SK-N-SH treated with all-trans-retinoic acid at 6 μM for 48 hours (cell line): ENCODE measurements at regions not wholly inside any gene's neighbourhood (a gene's known extent, or its start where the extent isn't known, plus 50 kb on each side); places are given as distances from the start of the nearest gene placed in this dataset.

ENCODE experiments used
- ATAC-seq: fragments of 200-7000 bp; cut with Tn5 transposase; 3 replicates; pipeline ENCODE4 v1.9.1; 2020; ENCODE audit warnings: mild to moderate bottlenecking, moderate library complexity
- ARNTL ChIP-seq: fragments of 450-650 bp; formaldehyde crosslinking; IDR thresholded peaks from 2 replicates; pipeline ENCODE4 v1.5.0; 2020; ENCODE audit warnings: low read depth, mild to moderate bottlenecking, moderate library complexity, borderline replicate concordance
- BACH2 ChIP-seq: fragments of 250-450 bp; sonication (Bioruptor Pico); IDR thresholded peaks from 2 replicates; pipeline ENCODE4 v1.9.0; 2021; ENCODE audit warnings: mild to moderate bottlenecking, borderline replicate concordance
- CSDC2 ChIP-seq: fragments of 250-450 bp; sonication (Bioruptor Pico); IDR thresholded peaks from 2 replicates; pipeline ENCODE4 v1.5.0; 2020; ENCODE audit warnings: mild to moderate bottlenecking, moderate library complexity
- CSRNP3 ChIP-seq: fragments of 250-450 bp; sonication (Bioruptor Pico); IDR thresholded peaks from 2 replicates; pipeline ENCODE4 v1.5.1; 2021; ENCODE audit warnings: mild to moderate bottlenecking, moderate library complexity
- GLIS3 ChIP-seq: fragments of 250-450 bp; sonication (Bioruptor Pico); IDR thresholded peaks from 2 replicates; pipeline ENCODE4 v1.5.0; 2020; ENCODE audit warnings: mild to moderate bottlenecking, moderate library complexity
- ISL1 ChIP-seq: fragments of 250-450 bp; sonication (Bioruptor Pico); IDR thresholded peaks from 2 replicates; pipeline ENCODE4 v2.1.2; 2022; ENCODE audit warnings: mild to moderate bottlenecking, moderate library complexity
- PPARA ChIP-seq: fragments of 250-450 bp; sonication (Bioruptor Pico); IDR thresholded peaks from 2 replicates; pipeline ENCODE4 v1.5.0; 2020; ENCODE audit warnings: mild to moderate bottlenecking, borderline replicate concordance
- RARB ChIP-seq: fragments of 250-450 bp; sonication (Bioruptor Pico); IDR thresholded peaks from 2 replicates; pipeline ENCODE4 v1.8.0; 2021; ENCODE audit warnings: mild to moderate bottlenecking, moderate library complexity
- SNAI2 ChIP-seq: fragments of 250-450 bp; sonication (Bioruptor Pico); IDR thresholded peaks from 2 replicates; pipeline ENCODE4 v1.5.0; 2020; ENCODE audit warnings: mild to moderate bottlenecking, moderate library complexity
- TCF4 ChIP-seq: fragments of 250-450 bp; sonication (Bioruptor Pico); IDR thresholded peaks from 2 replicates; pipeline ENCODE4 v1.8.0; 2021; ENCODE audit warnings: mild to moderate bottlenecking, moderate library complexity, borderline replicate concordance
- TOX ChIP-seq: fragments of 250-450 bp; sonication (Bioruptor Pico); IDR thresholded peaks from 2 replicates; pipeline ENCODE4 v1.8.0; 2021; ENCODE audit warnings: mild to moderate bottlenecking, moderate library complexity, borderline replicate concordance
- TSHZ2 ChIP-seq: fragments of 250-450 bp; sonication (Bioruptor Pico); IDR thresholded peaks from 2 replicates; pipeline ENCODE4 v1.5.0; 2020; ENCODE audit warnings: mild to moderate bottlenecking, moderate library complexity
- ZC3H10 ChIP-seq: fragments of 250-450 bp; sonication (Bioruptor Pico); IDR thresholded peaks from 2 replicates; pipeline ENCODE4 v1.5.1; 2021; ENCODE audit warnings: mild to moderate bottlenecking, moderate library complexity
- ZFP3 ChIP-seq: fragments of 250-450 bp; sonication (Bioruptor Pico); IDR thresholded peaks from 2 replicates; pipeline ENCODE4 v1.5.0; 2020; ENCODE audit warnings: mild to moderate bottlenecking, moderate library complexity
- ZFP30 ChIP-seq: fragments of 450-650 bp; formaldehyde crosslinking; IDR thresholded peaks from 2 replicates; pipeline ENCODE4 v1.5.0; 2022; ENCODE audit warnings: mild to moderate bottlenecking, moderate library complexity
- ZNF565 ChIP-seq: fragments of 450-650 bp; formaldehyde crosslinking; conservative IDR thresholded peaks from 2 replicates; pipeline ENCODE4 v1.5.0; 2020; ENCODE audit warnings: low read depth, mild to moderate bottlenecking, moderate library complexity
- ZNF70 ChIP-seq: fragments of 450-650 bp; formaldehyde crosslinking; IDR thresholded peaks from 2 replicates; pipeline ENCODE4 v1.5.0; 2020; ENCODE audit warnings: mild to moderate bottlenecking, moderate library complexity
- ZNF8 ChIP-seq: fragments of 450-650 bp; formaldehyde crosslinking; IDR thresholded peaks from 2 replicates; pipeline ENCODE4 v1.5.0; 2020; ENCODE audit warnings: mild to moderate bottlenecking, moderate library complexity
- TF ChIP-seq, protein P1 (sequence below): fragments of 250-450 bp; sonication (Bioruptor Pico); IDR thresholded peaks from 2 replicates; pipeline ENCODE4 v1.5.1; 2020; ENCODE audit warnings: low read depth, mild to moderate bottlenecking, moderate library complexity
- TF ChIP-seq, protein P2 (sequence below): fragments of 250-450 bp; sonication (Bioruptor Pico); IDR thresholded peaks from 2 replicates; pipeline ENCODE4 v1.8.0; 2020; ENCODE audit warnings: mild to moderate bottlenecking, moderate library complexity, borderline replicate concordance

GRCh38 chr5:103441523-103441922 lies 121.1 kb downstream of the NUDT12 start (continued):
- TF ChIP-seq CSRNP3 (CRISPR knock-in tag), result no peak

GRCh38 chr5:103439007-103439406 lies 123.6 kb downstream of the NUDT12 start:
- no peak for ATAC-seq
- TF ChIP-seq CSDC2 (no peak), ZNF8 (CRISPR knock-in tag) (no peak), TOX (CRISPR knock-in tag) (no peak), PPARA (no peak), TCF4 (CRISPR knock-in tag) (no peak), ZFP30 (no peak), BACH2 (no peak), GLIS3 (no peak), ZFP3 (CRISPR knock-in tag) (no peak), ARNTL (CRISPR knock-in tag) (no peak), ZC3H10 (CRISPR knock-in tag) (no peak), ISL1 (CRISPR knock-in tag) (no peak), TSHZ2 (CRISPR knock-in tag) (no peak), RARB (CRISPR knock-in tag) (no peak), CSRNP3 (CRISPR knock-in tag) (no peak)
- TF ChIP-seq, protein P1, sequence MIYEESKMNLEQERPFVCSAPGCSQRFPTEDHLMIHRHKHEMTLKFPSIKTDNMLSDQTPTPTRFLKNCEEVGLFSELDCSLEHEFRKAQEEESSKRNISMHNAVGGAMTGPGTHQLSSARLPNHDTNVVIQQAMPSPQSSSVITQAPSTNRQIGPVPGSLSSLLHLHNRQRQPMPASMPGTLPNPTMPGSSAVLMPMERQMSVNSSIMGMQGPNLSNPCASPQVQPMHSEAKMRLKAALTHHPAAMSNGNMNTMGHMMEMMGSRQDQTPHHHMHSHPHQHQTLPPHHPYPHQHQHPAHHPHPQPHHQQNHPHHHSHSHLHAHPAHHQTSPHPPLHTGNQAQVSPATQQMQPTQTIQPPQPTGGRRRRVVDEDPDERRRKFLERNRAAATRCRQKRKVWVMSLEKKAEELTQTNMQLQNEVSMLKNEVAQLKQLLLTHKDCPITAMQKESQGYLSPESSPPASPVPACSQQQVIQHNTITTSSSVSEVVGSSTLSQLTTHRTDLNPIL (CRISPR knock-in tag), result no peak
- TF ChIP-seq, protein P2, sequence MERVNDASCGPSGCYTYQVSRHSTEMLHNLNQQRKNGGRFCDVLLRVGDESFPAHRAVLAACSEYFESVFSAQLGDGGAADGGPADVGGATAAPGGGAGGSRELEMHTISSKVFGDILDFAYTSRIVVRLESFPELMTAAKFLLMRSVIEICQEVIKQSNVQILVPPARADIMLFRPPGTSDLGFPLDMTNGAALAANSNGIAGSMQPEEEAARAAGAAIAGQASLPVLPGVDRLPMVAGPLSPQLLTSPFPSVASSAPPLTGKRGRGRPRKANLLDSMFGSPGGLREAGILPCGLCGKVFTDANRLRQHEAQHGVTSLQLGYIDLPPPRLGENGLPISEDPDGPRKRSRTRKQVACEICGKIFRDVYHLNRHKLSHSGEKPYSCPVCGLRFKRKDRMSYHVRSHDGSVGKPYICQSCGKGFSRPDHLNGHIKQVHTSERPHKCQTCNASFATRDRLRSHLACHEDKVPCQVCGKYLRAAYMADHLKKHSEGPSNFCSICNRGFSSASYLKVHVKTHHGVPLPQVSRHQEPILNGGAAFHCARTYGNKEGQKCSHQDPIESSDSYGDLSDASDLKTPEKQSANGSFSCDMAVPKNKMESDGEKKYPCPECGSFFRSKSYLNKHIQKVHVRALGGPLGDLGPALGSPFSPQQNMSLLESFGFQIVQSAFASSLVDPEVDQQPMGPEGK, result no peak

DNA sequence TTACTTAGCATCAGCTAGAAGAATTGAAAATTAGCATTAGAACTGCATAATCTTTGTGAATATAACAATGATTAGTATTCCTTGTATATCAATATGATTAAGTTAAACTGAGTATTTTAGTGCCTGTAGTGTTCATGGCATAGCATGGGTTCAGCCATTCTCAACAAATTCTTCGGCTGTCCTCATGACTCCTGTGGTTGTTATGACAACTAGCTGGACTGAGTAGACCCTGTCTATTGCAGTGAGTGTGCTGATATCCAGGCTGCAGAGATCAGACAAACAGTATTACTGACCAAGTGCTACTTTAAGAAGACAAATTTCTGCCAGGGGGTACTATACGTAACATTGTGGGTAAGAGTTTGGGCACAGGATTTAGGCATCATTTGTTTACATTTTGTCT lies 125.9 kb downstream of the NUDT12 start:
- no peak for ATAC-seq

More for the DNA sequence above, 125.9 kb downstream of the NUDT12 start:
- no peak for TF ChIP-seq SNAI2 (CRISPR knock-in tag)
- TF ChIP-seq ARNTL (CRISPR knock-in tag), result no peak
- no peak for TF ChIP-seq TSHZ2 (CRISPR knock-in tag)
- TF ChIP-seq ISL1 (CRISPR knock-in tag), result no peak
- TF ChIP-seq ZNF8 (CRISPR knock-in tag), result no peak
- TF ChIP-seq ZFP3 (CRISPR knock-in tag), result no peak
- TF ChIP-seq CSDC2, result no peak
- no peak for TF ChIP-seq TOX (CRISPR knock-in tag)
- no peak for TF ChIP-seq ZNF70 (CRISPR knock-in tag)
- TF ChIP-seq, protein P1 (CRISPR knock-in tag), result no peak
- no peak for TF ChIP-seq ZNF565
- TF ChIP-seq CSRNP3 (CRISPR knock-in tag), result no peak
- no peak for TF ChIP-seq BACH2
